ENCODE measurements at regions not wholly inside any gene's neighbourhood (a gene's known extent, or its start where the extent isn't known, plus 50 kb on each side); places are given as distances from the start of the nearest gene placed in this dataset.
A peak's percentile ranks its signal among the peaks of the same experiment; 100 is the strongest.

- H3K36me3 Mint-ChIP-seq (ENCODE audit: insufficient read depth, unreplicated experiment) = no peaks in the 10 kb centered on the region
- no peak overlapping the region for H3K4me3 ChIP-seq (ENCODE audit: low read depth, low read length)
- no TSS peak for BruUV-seq (replicated peaks)
- DNase-seq = no peak
- H3K36me3 ChIP-seq (ENCODE audit: control insufficient read depth, insufficient read depth, low read length) = no peaks in the 10 kb centered on the region
- H3K27me3 Mint-ChIP-seq (ENCODE audit: insufficient read depth, unreplicated experiment) = no peaks in the 10 kb centered on the region
- H3K9me3 Mint-ChIP-seq (ENCODE audit: unreplicated experiment) = peaks cover 9% of the 10 kb centered on the region
- H3K27me3 ChIP-seq (replicated peaks; ENCODE audit: control insufficient read depth, insufficient read depth, low read length) = no peaks in the 10 kb centered on the region
- no peaks in the 10 kb centered on the region for H3K9me3 ChIP-seq
- H3K4me3 Mint-ChIP-seq (ENCODE audit: unreplicated experiment) = no peak overlapping the region
- intact Hi-C loops (cut with micrococcal nuclease; ENCODE audit: unreplicated experiment) = no loop called here
- no peak for TF ChIP-seq CTCF (IDR thresholded peaks at IDR 0.05; ENCODE audit: insufficient read depth in 1 of 2, low read depth in 1 of 2, low read length in 1 of 2, severe bottlenecking in 1 of 2, unreplicated experiment in 1 of 2)
- POLR2A ChIA-PET = no interaction called here
- H3K4me1 Mint-ChIP-seq (ENCODE audit: low read depth, unreplicated experiment) = peaks cover 10% of the 10 kb centered on the region
- no peak overlapping the region for H3K27ac Mint-ChIP-seq (ENCODE audit: unreplicated experiment)
- peaks cover 9% of the 10 kb centered on the region for H3K4me1 ChIP-seq
- CTCF ChIA-PET = no interaction called here
Observed at GRCh38 chr3:153254361-153254760, 92.3 kb downstream of the RAP2B start.

GRCh38 chr3:153257673-153258351, 95.8 kb downstream of the RAP2B start:
- peaks cover 10% of the 10 kb centered on the region for H3K4me1 Mint-ChIP-seq (ENCODE audit: low read depth, unreplicated experiment)
- no peak overlapping the region for H3K4me3 Mint-ChIP-seq (ENCODE audit: unreplicated experiment)
- DNase-seq = peak in 1 of 2 experiments; percentile 24
- Histone ChIP-seq H3K4me3 (ENCODE audit: low read depth, low read length) (no peak overlapping the region), H3K27me3 (replicated peaks; ENCODE audit: control insufficient read depth, insufficient read depth, low read length) (no peaks in the 10 kb centered on the region), H3K4me1 (peaks cover 16% of the 10 kb centered on the region), H3K36me3 (ENCODE audit: control insufficient read depth, insufficient read depth, low read length) (no peaks in the 10 kb centered on the region), H3K9me3 (no peaks in the 10 kb centered on the region)
- POLR2A ChIA-PET = no interaction called here
- no peaks in the 10 kb centered on the region for H3K27me3 Mint-ChIP-seq (ENCODE audit: insufficient read depth, unreplicated experiment)
- intact Hi-C loops (cut with micrococcal nuclease; ENCODE audit: unreplicated experiment) = no loop called here
- H3K27ac Mint-ChIP-seq (ENCODE audit: unreplicated experiment) = no peak overlapping the region
- H3K9me3 Mint-ChIP-seq (ENCODE audit: unreplicated experiment) = no peaks in the 10 kb centered on the region
- H3K36me3 Mint-ChIP-seq (ENCODE audit: insufficient read depth, unreplicated experiment) = no peaks in the 10 kb centered on the region
- BruUV-seq (replicated peaks) = no TSS peak
- CTCF ChIA-PET = no interaction called here
- TF ChIP-seq CTCF (IDR thresholded peaks at IDR 0.05; ENCODE audit: insufficient read depth in 1 of 2, low read depth in 1 of 2, low read length in 1 of 2, severe bottlenecking in 1 of 2, unreplicated experiment in 1 of 2) = no peak

DNA sequence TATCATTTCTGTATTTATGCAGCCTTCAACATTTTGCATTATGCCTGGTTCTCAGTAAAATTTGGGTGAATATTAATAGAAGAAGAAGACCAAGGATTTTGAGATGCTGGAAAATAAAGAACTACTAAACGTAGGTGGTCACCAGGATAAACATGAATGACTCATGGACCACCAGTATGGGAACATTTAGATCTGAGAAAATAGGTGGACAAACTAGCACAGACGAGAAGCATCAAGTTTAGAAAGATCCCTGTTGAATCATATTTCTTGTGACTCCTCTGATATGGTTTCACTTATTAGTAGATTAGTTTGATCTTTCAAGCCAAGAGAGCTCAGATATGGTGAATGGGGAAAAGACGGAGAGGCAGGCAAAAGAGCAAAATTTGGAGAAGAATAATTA, 97.9 kb downstream of the RAP2B start:
- Mint-ChIP-seq H3K36me3 (ENCODE audit: insufficient read depth, unreplicated experiment) (no peaks in the 10 kb centered on the region), H3K27ac (ENCODE audit: unreplicated experiment) (no peak overlapping the region), H3K4me1 (ENCODE audit: low read depth, unreplicated experiment) (peaks cover 10% of the 10 kb centered on the region), H3K4me3 (ENCODE audit: unreplicated experiment) (no peak overlapping the region), H3K27me3 (ENCODE audit: insufficient read depth, unreplicated experiment) (no peaks in the 10 kb centered on the region), H3K9me3 (ENCODE audit: unreplicated experiment) (peaks cover 9% of the 10 kb centered on the region)
- H3K4me3 ChIP-seq (ENCODE audit: low read depth, low read length) = no peak overlapping the region
- no peaks in the 10 kb centered on the region for H3K36me3 ChIP-seq (ENCODE audit: control insufficient read depth, insufficient read depth, low read length)
- intact Hi-C loops (cut with micrococcal nuclease; ENCODE audit: unreplicated experiment) = no loop called here
- no peak for TF ChIP-seq CTCF (IDR thresholded peaks at IDR 0.05; ENCODE audit: insufficient read depth in 1 of 2, low read depth in 1 of 2, low read length in 1 of 2, severe bottlenecking in 1 of 2, unreplicated experiment in 1 of 2)
- H3K27me3 ChIP-seq (replicated peaks; ENCODE audit: control insufficient read depth, insufficient read depth, low read length) = no peaks in the 10 kb centered on the region
- peaks cover 16% of the 10 kb centered on the region for H3K4me1 ChIP-seq
- no peak for DNase-seq
- ChIA-PET CTCF (no interaction called here), POLR2A (interaction anchor here (0.6 kb wide), 1 partner anchor 99 kb away, joined by 3 read pairs; no protein-coding TSS in a partner anchor)
- BruUV-seq (replicated peaks) = no TSS peak
- no peaks in the 10 kb centered on the region for H3K9me3 ChIP-seq

Measured in Caco-2 (cell line).